PC-3 (cell line): ENCODE measurements at regions not wholly inside any gene's neighbourhood (a gene's known extent, or its start where the extent isn't known, plus 50 kb on each side); places are given as distances from the start of the nearest gene placed in this dataset.

Source experiments
- ATAC-seq: fragments of 200-7000 bp; cut with Tn5 transposase; 2 replicates; pipeline ENCODE4 v1.9.1; 2020; ENCODE audit warnings: mild to moderate bottlenecking, moderate library complexity
- BruUV-seq: library from RNA; stranded (reverse); fragments of 400-500 nt; replicated peaks from 2 replicates; lab custom pipeline; 2021; lab: Mats Ljungman, UMichigan
- CTCF ChIA-PET: fragments of 300-600 bp; sonication (Branson Sonifier 250); formaldehyde crosslinking; loops from one replicate; lab custom pipeline; 2022; ENCODE audit warnings: antibody characterized with exemption; lab: Charles Lee
- POLR2A ChIA-PET: fragments of 300-600 bp; sonication (Branson Sonifier 250); formaldehyde crosslinking; loops from one replicate; lab custom pipeline; 2022; ENCODE audit warnings: antibody characterized with exemption; ENCODE audit not compliant: unreplicated experiment; lab: Charles Lee
- DNase-seq: peaks from one replicate; pipeline ENCODE4 v3.0.0-alpha.2; 2015
- H2AFZ ChIP-seq: fragments of 300-600 bp; sonication (generic); 2 replicates; pipeline ENCODE4 v1.6.0; 2016; ENCODE audit warnings: antibody characterized with exemption, low read length
- H3F3A ChIP-seq: fragments of 300-600 bp; sonication (generic); one replicate; pipeline ENCODE4 v1.6.0; 2017; ENCODE audit warnings: antibody characterized with exemption, low read length, control low read depth, mild to moderate bottlenecking; ENCODE audit not compliant: unreplicated experiment
- H3K27ac ChIP-seq: fragments of 300-600 bp; sonication (generic); 2 replicates; pipeline ENCODE4 v1.5.1; 2016; ENCODE audit warnings: mild to moderate bottlenecking, low read length
- H3K27me3 ChIP-seq: fragments of 300-600 bp; sonication (generic); 2 replicates; pipeline ENCODE4 v1.6.1; 2016; ENCODE audit warnings: low read length, mixed read lengths
- H3K36me3 ChIP-seq: fragments of 300-600 bp; sonication (generic); 2 replicates; pipeline ENCODE4 v1.6.1; 2016; ENCODE audit warnings: low read depth, mixed run types, low read length, mixed read lengths
- H3K4me1 ChIP-seq: fragments of 300-600 bp; sonication (generic); 2 replicates; pipeline ENCODE4 v1.5.1; 2016; ENCODE audit warnings: low read length; ENCODE audit not compliant: insufficient read depth
- H3K4me2 ChIP-seq: fragments of 300-600 bp; sonication (generic); 2 replicates; pipeline ENCODE4 v1.6.0; 2016; ENCODE audit warnings: low read length
- H3K4me3 ChIP-seq: fragments of 300-600 bp; sonication (generic); 2 replicates; pipeline ENCODE4 v1.5.1; 2016; ENCODE audit warnings: mild to moderate bottlenecking, low read length, mixed read lengths
- H3K79me2 ChIP-seq: fragments of 300-600 bp; sonication (generic); 2 replicates; pipeline ENCODE4 v1.6.1; 2017; ENCODE audit warnings: low read length, mixed read lengths
- H3K9ac ChIP-seq: fragments of 300-600 bp; sonication (generic); 2 replicates; pipeline ENCODE4 v1.6.0; 2016; ENCODE audit warnings: mild to moderate bottlenecking, low read length
- H3K9me2 ChIP-seq: fragments of 300-600 bp; sonication (generic); replicated peaks from 2 replicates; pipeline ENCODE4 v1.6.1; 2016; ENCODE audit warnings: mixed run types, low read length, mixed read lengths
- H3K9me3 ChIP-seq: fragments of 300-600 bp; sonication (generic); 2 replicates; pipeline ENCODE4 v1.6.1; 2016; ENCODE audit warnings: low read length, mixed read lengths
- H4K20me1 ChIP-seq: fragments of 300-600 bp; sonication (generic); 2 replicates; pipeline ENCODE4 v1.6.1; 2016; ENCODE audit warnings: low read length, mixed read lengths
- CTCF ChIP-seq: fragments of 300-600 bp; sonication (generic); conservative IDR thresholded peaks from 2 replicates; pipeline ENCODE4 v1.5.1; 2017; ENCODE audit warnings: antibody characterized with exemption, low read depth, mild to moderate bottlenecking, low read length
- EZH2 ChIP-seq: fragments of 300-600 bp; sonication (generic); IDR thresholded peaks from one replicate; pipeline ENCODE4 v1.6.1; 2017; ENCODE audit warnings: antibody characterized with exemption, mild to moderate bottlenecking, low read length; ENCODE audit not compliant: unreplicated experiment
- EZH2phosphoT487 ChIP-seq: fragments of 300-600 bp; sonication (generic); IDR thresholded peaks from 2 replicates; pipeline ENCODE4 v1.6.1; 2018; ENCODE audit warnings: mild to moderate bottlenecking, antibody characterized with exemption, low read length, borderline replicate concordance
- intact Hi-C: fragments of 100-400 bp; cut with micrococcal nuclease; formaldehyde crosslinking; loops from 2 replicates; pipeline ENCODE4 v1.9.0; 2023

DNA sequence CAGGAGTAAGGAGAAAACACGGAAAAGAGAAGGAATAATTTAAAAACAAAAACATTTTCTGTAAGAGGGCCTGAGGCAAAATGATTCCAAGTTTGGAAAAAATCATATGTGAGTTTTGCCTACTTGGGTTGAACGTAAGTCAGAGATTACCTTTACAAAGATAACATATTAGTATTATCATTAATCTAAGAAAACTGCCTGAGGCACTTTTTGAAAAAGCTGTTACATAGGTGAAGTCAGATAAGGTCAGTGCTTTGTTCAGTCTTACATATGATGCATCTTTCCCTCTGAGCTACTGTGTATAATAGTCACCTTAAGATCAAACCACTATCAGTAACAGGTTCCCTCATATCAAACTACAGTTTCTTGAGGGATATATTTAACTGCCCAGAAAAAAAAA, 287.2 kb downstream of the TMA16 start:
- no peak for DNase-seq
- Histone ChIP-seq H3K27me3 (no peaks in the 10 kb centered on the region), H3K4me1 (no peaks in the 10 kb centered on the region), H3K27ac (no peak overlapping the region), H3K36me3 (no peaks in the 10 kb centered on the region), H3K9ac (no peak overlapping the region), H3K9me3 (no peaks in the 10 kb centered on the region), H4K20me1 (no peaks in the 10 kb centered on the region), H3F3A (no peaks in the 10 kb centered on the region), H3K9me2 (no peaks in the 10 kb centered on the region), H2AFZ (no peak overlapping the region), H3K4me3 (no peak overlapping the region), H3K79me2 (no peaks in the 10 kb centered on the region), H3K4me2 (no peak overlapping the region)
- CTCF ChIA-PET: no interaction called here
- POLR2A ChIA-PET: no interaction called here
- no peak for TF ChIP-seq EZH2
- no peak for TF ChIP-seq EZH2phosphoT487
- no peak for TF ChIP-seq CTCF
- no TSS peak for BruUV-seq
- no peak for ATAC-seq
- intact Hi-C loops: no loop called here

DNA sequence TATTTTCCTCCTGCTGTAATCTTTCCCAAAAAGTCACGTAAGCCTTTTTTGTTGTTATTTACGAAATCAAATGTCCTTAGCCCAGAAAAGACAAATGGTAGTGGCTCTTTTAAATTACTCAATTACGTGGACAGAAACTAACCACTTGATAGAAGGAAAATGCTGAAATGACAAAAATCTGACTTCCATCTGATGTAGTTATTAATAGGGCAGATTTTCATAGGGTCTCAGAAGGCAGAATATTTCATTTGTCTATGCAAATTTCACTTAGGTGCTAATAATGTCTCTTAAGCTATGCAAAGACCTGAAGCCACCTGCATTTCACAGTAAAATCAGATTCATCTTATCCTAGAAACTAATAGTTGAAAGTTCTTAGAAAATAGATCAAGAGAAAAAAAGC, 295.7 kb downstream of the TMA16 start:
- Histone ChIP-seq H3K9me3 (no peaks in the 10 kb centered on the region), H3K9me2 (no peaks in the 10 kb centered on the region), H3K4me2 (no peak overlapping the region), H4K20me1 (no peaks in the 10 kb centered on the region), H3K4me3 (no peak overlapping the region), H3K4me1 (no peaks in the 10 kb centered on the region), H3K79me2 (no peaks in the 10 kb centered on the region), H2AFZ (no peak overlapping the region), H3K36me3 (no peaks in the 10 kb centered on the region), H3K27me3 (no peaks in the 10 kb centered on the region), H3K9ac (no peak overlapping the region), H3K27ac (no peak overlapping the region), H3F3A (no peaks in the 10 kb centered on the region)
- CTCF ChIA-PET: no interaction called here
- POLR2A ChIA-PET: no interaction called here
- no peak for ATAC-seq
- TF ChIP-seq EZH2: no peak
- no peak for TF ChIP-seq CTCF
- no peak for TF ChIP-seq EZH2phosphoT487
- BruUV-seq: no TSS peak
- DNase-seq: no peak
- intact Hi-C loops: no loop called here

DNA sequence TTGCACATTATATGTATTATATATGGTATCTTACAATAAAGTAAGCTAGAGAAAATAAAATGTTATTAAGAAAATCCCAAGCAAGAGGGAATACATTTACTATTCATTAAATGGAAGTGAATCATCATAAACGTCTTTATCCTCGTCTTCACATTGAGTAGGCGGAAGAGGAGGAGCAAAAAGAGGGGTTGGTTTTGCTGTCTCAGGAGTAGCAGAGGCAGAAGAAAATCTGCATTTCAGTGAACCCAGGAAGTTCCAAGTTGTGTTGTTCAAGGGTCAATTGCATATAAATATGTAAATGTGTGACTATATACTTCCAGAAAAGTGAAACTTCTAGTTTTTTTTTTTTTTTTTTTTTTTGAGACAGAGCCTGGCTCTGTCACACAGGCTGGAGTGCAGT, 301.4 kb downstream of the TMA16 start:
- H3K79me2 ChIP-seq: no peaks in the 10 kb centered on the region
- ChIA-PET POLR2A (no interaction called here), CTCF (no interaction called here)
- no peak overlapping the region for H3K4me2 ChIP-seq
- H3K9me3 ChIP-seq: no peaks in the 10 kb centered on the region
- ATAC-seq (no peak), DNase-seq (no peak)
- no peaks in the 10 kb centered on the region for H3K9me2 ChIP-seq
- intact Hi-C loops: no loop called here
- BruUV-seq: no TSS peak
- no peak overlapping the region for H2AFZ ChIP-seq
- H3F3A ChIP-seq: no peaks in the 10 kb centered on the region
- no peak overlapping the region for H3K27ac ChIP-seq
- TF ChIP-seq EZH2phosphoT487: no peak
- no peak for TF ChIP-seq EZH2
- TF ChIP-seq CTCF: no peak
- no peaks in the 10 kb centered on the region for H3K27me3 ChIP-seq
- H4K20me1 ChIP-seq: no peaks in the 10 kb centered on the region
- H3K4me1 ChIP-seq: no peaks in the 10 kb centered on the region
- H3K4me3 ChIP-seq: no peak overlapping the region
- H3K36me3 ChIP-seq: no peaks in the 10 kb centered on the region
- H3K9ac ChIP-seq: no peak overlapping the region
